ENCODE measurements at regions not wholly inside any gene's neighbourhood (a gene's known extent, or its start where the extent isn't known, plus 50 kb on each side); places are given as distances from the start of the nearest gene placed in this dataset.
"Not testable (repeated sequence)": the region's sequence is repeated elsewhere in the genome, so short reads cannot be mapped to it uniquely, and the experiment has no call there.

- no peak for DNase-seq (ENCODE audit: low spot score)
- no peak for FAIRE-seq
Measured at GRCh38 chr18:44568986-44569385, 111.7 kb upstream of the SETBP1 start.

- no peak for FAIRE-seq
- DNase-seq (ENCODE audit: low spot score): no peak
Measured at GRCh38 chr18:44569391-44570055, 111.2 kb upstream of the SETBP1 start.

GRCh38 chr18:44579028-44579702 is 101.5 kb upstream of the SETBP1 start:
- peak; percentile 16 for DNase-seq (ENCODE audit: low spot score)
- FAIRE-seq: no peak

- DNase-seq (ENCODE audit: low spot score) (no peak), FAIRE-seq (no peak)
Measured at GRCh38 chr18:44579745-44580144, 100.9 kb upstream of the SETBP1 start.

GRCh38 chr18:44580159-44580558 is 100.5 kb upstream of the SETBP1 start:
- FAIRE-seq (no peak), DNase-seq (ENCODE audit: low spot score) (no peak)

GRCh38 chr18:44580782-44581181 is 99.9 kb upstream of the SETBP1 start:
- DNase-seq (ENCODE audit: low spot score); FAIRE-seq: not testable (repeated sequence)

GRCh38 chr18:44582456-44582855 is 98.2 kb upstream of the SETBP1 start:
- FAIRE-seq (no peak), DNase-seq (ENCODE audit: low spot score) (no peak)

- DNase-seq (ENCODE audit: low spot score): no peak
- FAIRE-seq: no peak
Measured at GRCh38 chr18:44584900-44585299, 95.8 kb upstream of the SETBP1 start.

GRCh38 chr18:44586782-44587524 is 93.7 kb upstream of the SETBP1 start:
- DNase-seq (ENCODE audit: low spot score) (no peak), FAIRE-seq (no peak)

- DNase-seq (ENCODE audit: low spot score): no peak
- FAIRE-seq: no peak
Measured at GRCh38 chr18:44588508-44588907, 92.2 kb upstream of the SETBP1 start.

- peak; percentile 26 for DNase-seq (ENCODE audit: low spot score)
- FAIRE-seq: no peak
Measured at GRCh38 chr18:44589693-44590355, 90.9 kb upstream of the SETBP1 start.

GRCh38 chr18:44590956-44591670 is 89.6 kb upstream of the SETBP1 start:
- DNase-seq (ENCODE audit: low spot score) (no peak), FAIRE-seq (no peak)

GRCh38 chr18:44592639-44593038 is 88.0 kb upstream of the SETBP1 start:
- FAIRE-seq (no peak), DNase-seq (ENCODE audit: low spot score) (no peak)

- DNase-seq (ENCODE audit: low spot score): peak; percentile 40
- FAIRE-seq: no peak
Measured at GRCh38 chr18:44594799-44595467, 85.8 kb upstream of the SETBP1 start.

GRCh38 chr18:44597797-44598196 is 82.9 kb upstream of the SETBP1 start:
- FAIRE-seq (no peak), DNase-seq (ENCODE audit: low spot score) (no peak)

- FAIRE-seq (no peak), DNase-seq (ENCODE audit: low spot score) (no peak)
Measured at GRCh38 chr18:44598514-44598913, 82.2 kb upstream of the SETBP1 start.

- no peak for DNase-seq (ENCODE audit: low spot score)
- FAIRE-seq: no peak
Measured at GRCh38 chr18:44599412-44599811, 81.3 kb upstream of the SETBP1 start.

GRCh38 chr18:44601447-44601846 is 79.2 kb upstream of the SETBP1 start:
- FAIRE-seq: no peak

GRCh38 chr18:44602380-44602779 is 78.3 kb upstream of the SETBP1 start:
- DNase-seq (ENCODE audit: low spot score) (no peak), FAIRE-seq (no peak)

More at GRCh38 chr18:44601447-44601846, 79.2 kb upstream of the SETBP1 start:
- DNase-seq (ENCODE audit: low spot score): peak; percentile 42

GRCh38 chr18:44602845-44603244 is 77.8 kb upstream of the SETBP1 start:
- FAIRE-seq: no peak
- DNase-seq (ENCODE audit: low spot score): no peak

All from urothelium cell line (cell line).